ENCODE measurements at regions not wholly inside any gene's neighbourhood (a gene's known extent, or its start where the extent isn't known, plus 50 kb on each side); places are given as distances from the start of the nearest gene placed in this dataset.

GRCh38 chr10:90096196-90096595 is 394.8 kb downstream of the KIF20B start:
- TF ChIP-seq EZH2 (IDR thresholded peaks at IDR 0.05; ENCODE audit: low read length, unreplicated experiment) (no peak), CTCF (conservative IDR thresholded peaks at IDR 0.05; ENCODE audit: low read depth, low read length) (no peak), EZH2phosphoT487 (IDR thresholded peaks at IDR 0.05; ENCODE audit: borderline replicate concordance, low read length) (no peak)
